ENCODE measurements at regions not wholly inside any gene's neighbourhood (a gene's known extent, or its start where the extent isn't known, plus 50 kb on each side); places are given as distances from the start of the nearest gene placed in this dataset.

DNA sequence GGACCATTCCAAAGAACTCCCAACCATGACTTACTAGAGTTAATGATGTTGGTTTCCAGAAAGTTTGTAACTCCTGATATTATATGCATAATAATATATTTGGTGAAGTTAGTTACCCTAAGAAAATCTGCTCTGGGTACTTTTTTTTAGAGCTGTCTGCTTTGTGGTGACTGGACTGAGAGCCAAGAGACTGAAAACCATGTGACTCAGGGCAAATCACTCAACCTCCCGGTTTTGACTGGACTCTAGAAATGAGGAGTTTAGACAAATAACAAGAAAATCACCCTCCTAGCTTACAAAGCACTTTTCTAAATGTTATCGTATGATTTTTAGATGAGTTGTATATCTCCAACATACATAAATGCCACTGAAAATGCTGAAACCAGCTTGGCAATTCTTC is 138.3 kb upstream of the RND3 start:
- DNase-seq (ENCODE audit: low spot score) (no peak), FAIRE-seq (no peak)

DNA sequence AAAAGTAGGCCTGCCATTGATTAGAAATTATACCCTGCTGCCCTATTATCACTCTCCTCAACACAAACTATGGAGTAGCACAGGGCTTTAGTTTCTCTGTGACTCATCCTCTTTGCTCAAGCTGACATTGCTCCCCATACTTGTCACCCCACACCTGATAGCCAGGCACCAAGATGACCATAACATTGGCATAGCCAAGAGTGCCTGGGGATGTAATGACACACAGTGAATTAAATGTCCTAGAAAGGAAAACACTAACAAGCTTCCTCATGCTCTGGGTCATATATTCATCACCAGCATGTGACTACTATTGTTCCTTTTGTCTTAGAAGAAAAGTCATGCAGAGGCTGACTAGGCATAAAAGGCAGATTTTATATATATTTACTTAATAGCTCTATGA is 137.8 kb upstream of the RND3 start:
- no peak for FAIRE-seq
- peak; percentile 63 for DNase-seq (ENCODE audit: low spot score)

DNA sequence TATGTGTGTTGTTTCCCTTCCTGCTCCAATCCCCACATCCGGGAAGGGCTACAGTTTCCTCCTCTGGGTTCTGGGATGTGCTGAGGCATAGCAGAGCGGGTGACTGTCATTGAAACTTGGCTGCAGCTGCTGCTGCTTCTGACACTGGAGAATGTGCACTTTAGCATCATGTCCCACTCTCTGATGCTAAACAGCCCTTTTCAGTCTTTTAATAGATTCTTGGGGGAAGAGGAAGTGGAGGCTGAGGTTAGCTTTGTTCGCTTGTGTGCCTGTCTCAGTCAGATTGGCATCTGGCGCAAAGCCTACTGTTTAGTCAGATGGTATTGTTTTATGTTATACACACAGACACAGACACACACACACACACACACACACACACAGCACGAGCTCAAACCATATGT is 136.5 kb upstream of the RND3 start:
- DNase-seq (ENCODE audit: low spot score) (no peak), FAIRE-seq (no peak)

DNA sequence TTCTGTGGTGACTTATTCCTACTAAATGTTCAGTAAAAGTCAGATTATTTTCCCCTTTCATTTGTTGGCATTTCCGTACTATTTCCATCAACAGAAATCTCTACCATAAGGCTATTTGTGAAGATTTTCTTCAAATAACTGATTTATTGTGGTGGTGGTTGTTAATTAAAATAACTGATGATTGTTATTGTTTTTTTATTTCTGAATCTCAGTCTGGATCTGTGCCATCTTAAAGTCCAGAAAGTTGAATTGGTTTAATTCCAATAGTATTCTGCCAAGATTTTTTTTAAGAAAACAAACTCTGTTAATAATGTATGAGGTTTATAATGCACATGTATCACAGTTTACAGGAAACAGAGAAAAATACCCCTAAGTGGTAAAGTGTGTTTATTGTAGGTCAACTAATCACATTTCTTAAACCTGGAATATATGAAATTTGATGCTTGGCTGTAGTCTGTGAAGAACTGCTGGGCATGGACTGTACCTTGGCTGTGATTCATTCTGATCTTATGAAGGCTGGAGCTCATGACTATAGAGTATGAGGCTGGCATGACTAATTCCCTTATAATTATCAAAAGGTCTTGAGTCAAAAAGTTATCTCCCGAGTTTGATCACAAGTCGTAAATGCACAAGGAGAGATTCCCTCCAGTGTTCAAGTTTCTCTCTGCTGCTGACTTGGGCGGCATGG is 134.2 kb upstream of the RND3 start:
- DNase-seq (ENCODE audit: low spot score) (peak; percentile 85), FAIRE-seq (peak; percentile 87)

DNA sequence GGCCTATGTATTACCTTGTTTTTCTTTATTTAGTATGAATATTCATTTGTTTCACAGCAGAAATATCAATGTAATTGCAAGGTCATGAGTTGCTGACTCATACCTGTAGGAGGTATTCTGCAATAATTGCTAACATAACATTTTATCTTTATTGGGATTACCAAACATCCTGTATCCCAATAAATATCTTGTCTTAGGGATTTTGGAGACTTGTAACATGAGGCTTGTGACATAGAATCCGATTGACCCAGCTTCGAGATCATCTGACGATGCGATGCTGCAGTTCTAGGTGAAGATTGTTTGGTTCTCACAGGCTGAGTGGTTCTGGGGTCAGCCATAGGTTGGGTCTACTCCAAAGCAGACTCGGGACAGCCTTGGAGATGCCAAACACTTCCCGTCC is 133.4 kb upstream of the RND3 start:
- DNase-seq (ENCODE audit: low spot score) (no peak), FAIRE-seq (no peak)

DNA sequence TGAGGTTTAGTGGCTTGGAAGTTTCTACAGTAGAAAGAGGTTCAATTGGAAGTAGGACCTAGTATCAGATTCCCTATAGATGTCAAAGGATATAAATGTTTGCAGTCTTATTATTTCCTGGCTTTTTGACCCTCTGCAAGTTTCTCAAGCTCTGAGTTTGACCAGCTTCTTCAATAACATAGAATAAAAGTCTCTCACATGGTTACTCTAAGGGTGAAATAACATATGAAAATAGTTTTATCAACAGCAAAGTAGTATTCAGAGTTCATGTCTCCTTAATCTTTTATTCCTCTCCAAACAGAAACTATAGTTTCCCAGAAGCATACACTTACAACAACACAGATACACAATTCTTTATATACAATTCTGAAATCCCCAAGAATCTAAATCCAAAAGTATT is 132.9 kb upstream of the RND3 start:
- FAIRE-seq (no peak), DNase-seq (ENCODE audit: low spot score) (no peak)

DNA sequence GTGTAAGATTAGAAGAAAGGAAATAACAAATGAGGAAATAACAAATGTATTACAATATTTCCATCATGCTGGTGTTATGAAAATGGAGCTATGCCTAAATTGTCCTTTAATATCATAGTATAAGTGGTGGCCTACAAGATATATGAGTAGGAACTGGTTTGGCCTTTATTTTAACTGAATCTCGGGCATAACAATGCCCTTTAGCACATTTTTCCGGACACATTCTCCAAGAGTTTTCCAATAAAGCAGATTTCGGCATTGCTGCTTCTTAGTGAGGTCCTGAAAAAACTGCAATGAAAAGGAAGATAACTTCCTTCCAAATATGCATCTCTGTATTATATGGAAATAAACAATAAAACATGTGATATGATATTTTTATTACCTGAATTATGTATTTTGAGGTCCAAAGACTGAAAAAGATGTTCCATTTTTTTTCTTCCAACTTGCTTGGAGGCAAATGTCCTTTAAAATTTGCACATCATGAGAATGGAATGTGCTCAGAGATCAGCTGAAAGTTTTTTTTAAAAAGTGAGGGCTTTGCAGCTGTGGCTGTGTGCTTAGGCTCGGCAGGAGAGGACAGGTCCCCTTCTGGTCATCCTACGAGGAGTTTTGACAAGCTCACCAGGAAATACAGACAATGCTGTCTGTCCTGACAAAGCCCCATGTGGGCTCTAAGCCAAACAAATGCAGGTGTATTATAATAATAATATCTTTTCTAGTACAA is 132.3 kb upstream of the RND3 start:
- FAIRE-seq (peak; percentile 26), DNase-seq (ENCODE audit: low spot score) (peak; percentile 39)

DNA sequence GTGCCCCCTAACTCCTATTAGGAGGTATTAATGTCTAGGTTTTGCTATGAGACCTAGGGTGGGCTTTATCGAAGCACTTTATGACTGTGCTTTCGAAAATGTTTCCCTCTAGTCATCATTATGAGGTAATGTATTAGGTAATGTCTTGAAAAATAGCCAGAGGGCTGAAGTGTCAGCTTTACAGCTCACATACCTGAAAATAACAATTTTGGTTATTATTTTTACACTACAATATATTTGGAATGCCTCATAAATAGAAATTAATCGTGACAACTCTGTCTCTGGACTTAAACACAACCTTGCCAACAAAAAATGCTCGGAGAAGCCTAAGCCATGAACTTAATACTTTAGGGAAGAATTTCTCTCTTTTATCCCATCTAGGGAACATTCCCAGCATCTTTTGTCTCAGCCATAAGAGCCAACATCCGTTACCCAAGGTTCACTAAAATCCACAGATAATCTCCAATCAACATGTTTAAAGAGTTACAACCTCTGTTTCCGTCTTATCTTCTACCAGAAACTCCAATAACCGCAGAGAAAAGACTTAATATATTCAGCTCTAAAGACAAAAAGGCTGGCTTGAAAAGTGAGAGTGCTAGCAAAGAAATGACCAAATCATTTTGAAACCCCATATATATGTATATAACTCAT is 130.9 kb upstream of the RND3 start:
- DNase-seq (ENCODE audit: low spot score) = no peak
- no peak for FAIRE-seq

DNA sequence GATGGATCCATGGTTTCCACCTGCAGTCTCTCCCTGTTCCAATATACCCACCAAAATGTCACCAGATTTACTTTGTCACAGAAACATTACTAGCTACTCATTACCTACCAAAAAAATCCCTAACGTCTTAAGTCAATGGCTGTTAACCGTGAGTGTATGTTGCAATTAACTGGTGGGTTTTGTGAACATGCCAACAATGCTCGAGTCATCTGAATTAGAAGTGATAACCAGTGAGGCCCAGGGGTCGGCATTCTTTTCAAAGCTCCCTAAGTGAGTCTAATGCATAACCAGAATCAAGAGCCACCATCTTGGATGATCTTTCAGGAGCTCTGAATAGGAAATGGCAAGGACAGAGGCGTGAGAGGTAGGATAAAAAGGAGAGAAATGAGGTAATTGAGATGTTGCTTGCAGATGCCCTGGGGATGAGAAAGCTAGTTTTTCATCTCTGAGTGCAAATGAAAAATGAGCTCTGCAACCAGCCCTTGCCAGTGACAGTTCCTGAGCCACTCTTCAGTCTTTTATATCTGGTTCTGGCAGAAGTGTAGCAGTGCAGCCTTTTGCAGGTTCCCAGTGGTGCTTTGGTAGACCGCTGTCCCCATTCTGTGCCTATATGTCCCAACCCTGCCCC is 130.0 kb upstream of the RND3 start:
- FAIRE-seq (no peak), DNase-seq (ENCODE audit: low spot score) (no peak)

DNA sequence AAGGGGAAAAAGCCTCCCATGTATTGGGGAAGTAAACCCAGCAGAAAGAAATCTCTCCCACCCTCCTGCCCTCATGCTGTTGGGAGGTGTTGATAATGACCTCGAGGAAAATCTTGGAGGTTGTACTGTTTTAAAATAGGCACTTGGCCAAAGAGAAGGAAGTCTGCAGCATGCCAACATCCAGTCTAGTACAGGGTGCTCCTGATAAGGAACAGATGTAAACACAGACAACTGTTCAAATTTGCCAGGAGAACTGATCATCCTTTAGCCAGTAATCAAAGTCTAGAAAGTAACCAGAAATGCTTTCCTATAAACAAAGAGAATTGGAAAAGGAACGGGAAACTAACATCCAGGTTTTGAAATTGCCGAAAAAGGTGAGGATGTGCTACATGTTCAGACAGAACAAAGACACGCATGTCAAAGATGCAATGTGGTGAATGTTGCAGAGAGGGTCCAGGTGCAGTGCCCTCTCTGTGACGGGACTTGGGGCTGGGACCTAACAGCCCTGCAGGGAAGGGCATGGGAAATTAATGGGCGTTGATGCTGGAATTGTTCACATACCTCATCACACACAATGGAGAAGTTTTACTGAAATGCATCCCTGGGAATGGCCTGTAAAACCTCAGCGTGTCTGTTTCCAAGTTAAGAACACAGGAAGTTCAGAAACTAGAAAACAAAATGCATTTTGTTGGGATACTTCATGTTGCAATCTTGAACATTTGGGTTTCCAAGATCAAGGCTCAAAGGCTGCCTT is 125.7 kb upstream of the RND3 start:
- DNase-seq (ENCODE audit: low spot score) (no peak), FAIRE-seq (no peak)

DNA sequence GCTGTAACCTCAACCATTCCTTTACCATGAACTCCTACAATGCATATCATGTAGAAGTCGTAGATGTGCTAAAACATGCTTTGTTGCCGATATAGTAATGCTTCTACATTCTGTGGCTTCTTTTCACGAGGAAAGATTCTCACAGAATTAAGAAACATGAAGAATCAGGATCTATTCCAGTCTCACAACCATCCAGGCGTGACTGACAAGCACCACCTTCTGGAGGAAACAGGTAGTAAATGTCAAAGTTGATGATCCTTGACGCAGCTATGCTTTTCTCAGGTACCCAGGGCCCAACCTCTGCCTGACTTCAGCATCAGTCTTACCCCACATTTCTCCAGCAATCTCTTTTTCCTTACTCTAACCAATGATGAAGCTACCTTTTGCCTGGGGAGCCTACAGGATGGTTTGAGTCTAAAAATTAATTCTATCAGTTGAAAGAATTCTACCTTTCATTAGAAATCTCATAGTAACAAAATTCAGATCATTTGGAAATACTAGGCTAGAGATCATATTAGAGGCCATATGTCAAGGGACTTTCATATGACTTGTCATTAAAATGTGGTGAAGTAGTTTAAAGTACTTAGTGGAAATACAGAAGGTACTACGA is 123.3 kb upstream of the RND3 start:
- peak; percentile 33 for DNase-seq (ENCODE audit: low spot score)
- no peak for FAIRE-seq

DNA sequence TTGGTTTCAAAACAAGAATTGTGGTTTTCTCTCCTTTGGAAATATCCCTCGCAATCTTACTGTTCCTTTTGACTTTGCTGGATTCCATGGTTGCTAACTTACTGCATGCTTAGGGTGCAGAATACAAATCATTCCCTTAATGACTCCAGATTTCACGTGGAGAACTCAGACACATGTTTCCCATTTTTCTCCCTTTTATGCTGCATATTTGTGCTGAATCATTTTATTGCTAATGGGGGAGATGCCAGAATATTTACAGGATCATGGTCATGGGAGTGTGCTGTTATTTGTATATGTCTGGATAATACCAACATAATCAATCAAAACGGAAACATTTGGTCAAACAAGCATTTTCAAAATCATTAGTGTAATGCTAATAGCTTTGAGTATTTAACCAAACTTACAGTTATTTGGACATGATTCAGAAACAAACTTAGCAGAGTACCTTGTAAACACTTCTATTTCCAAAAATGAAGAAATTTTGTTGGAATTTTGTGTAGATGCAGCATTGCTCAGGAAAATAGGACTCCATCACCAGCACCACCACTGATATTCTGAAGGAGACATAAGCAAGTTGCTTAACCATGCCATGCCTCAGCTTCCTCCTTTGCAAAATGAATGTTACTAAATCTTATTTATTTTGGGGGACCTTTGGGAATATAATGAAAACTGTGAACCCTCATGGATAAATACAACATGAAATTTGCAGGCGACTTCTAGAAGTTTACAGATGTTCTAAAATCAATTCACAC is 122.5 kb upstream of the RND3 start:
- DNase-seq (ENCODE audit: low spot score) (no peak), FAIRE-seq (no peak)

DNA sequence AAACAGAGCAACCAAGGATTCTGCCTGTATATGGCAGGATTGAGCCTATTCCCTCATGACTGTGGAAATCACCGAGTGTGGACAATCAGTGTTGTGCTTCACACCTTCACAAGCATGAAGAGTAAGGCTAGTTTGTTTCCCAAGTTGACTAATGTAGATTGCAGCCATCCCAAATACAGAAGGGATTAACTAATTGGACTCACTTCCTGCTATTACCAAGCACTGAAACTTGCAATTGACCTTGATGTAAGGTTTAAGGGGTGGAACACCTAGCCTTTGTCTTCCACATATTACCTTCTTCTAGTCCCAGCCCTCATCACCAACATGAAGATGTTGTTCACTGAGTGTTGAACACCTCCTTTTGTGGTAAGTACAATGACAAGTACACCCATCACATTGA is 120.9 kb upstream of the RND3 start:
- FAIRE-seq (no peak), DNase-seq (ENCODE audit: low spot score) (no peak)

DNA sequence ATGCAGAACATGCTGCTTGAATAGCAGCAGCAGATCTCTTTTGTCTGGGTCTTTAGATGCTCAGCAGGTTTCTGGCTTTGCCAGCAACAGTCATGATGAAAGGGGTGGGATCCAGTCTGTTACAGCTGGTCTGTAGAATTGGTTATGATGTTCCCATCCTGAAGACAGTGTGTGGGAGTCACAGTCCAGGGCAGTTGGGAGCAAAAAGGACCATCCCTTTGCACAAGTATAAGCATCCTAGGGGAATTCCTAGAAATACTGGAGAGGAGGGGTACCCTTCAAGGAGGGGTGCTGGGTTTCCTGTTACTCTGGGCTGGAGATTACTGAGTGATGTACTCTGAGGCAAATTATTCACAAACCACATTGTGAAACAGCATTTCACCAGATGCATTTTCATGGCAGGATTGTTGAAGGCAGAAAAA is 119.9 kb upstream of the RND3 start:
- DNase-seq (ENCODE audit: low spot score) = no peak
- no peak for FAIRE-seq

DNA sequence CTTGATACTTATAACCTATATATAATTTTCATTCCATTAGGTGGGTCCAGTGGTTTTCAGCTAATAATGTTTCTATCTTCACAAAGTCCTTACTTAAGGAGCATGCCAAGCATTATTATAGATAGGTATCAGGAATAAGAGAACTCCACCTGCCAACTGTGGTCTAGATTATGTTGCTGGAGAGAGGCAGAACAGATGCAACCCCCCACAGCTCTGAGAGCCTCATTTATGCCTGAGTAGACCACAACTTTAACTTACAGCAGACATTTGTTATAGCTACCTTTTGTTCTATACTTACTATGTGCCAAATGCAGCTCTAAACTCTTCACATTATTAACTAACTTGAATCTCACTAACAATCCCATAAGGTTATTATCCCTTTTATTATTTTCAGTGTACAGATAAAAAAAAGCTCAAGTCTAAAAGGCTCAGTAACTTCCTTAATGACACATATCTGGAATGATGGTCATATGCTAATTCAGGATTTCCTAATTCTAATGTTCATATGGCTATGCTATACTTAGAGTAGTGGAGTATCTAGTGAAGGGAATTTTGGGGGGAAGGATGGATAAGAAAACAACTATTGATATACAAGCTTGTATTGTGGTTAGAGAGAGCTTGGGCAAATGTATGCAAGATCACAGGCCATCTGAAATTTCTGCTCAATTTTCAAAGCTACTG is 119.1 kb upstream of the RND3 start:
- DNase-seq (ENCODE audit: low spot score) (no peak), FAIRE-seq (no peak)

DNA sequence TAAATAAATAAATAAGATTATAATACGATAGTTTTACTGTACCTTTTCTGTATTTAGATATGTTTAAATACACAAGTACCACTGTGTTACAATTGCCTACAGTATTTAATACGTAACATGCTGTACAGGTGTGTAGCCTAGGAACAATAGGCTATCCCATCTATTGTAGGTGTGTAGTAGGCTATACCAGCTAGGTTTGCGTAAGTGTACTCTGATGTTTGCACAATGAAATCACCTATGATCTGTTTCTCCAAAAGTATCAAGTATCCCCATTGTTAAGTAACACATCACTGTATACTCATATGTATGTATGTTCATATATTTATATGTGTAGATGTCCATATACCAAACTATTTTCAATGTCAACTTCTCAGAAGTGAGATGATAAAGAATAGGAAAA is 118.2 kb upstream of the RND3 start:
- DNase-seq (ENCODE audit: low spot score) = no peak
- FAIRE-seq = no peak

DNA sequence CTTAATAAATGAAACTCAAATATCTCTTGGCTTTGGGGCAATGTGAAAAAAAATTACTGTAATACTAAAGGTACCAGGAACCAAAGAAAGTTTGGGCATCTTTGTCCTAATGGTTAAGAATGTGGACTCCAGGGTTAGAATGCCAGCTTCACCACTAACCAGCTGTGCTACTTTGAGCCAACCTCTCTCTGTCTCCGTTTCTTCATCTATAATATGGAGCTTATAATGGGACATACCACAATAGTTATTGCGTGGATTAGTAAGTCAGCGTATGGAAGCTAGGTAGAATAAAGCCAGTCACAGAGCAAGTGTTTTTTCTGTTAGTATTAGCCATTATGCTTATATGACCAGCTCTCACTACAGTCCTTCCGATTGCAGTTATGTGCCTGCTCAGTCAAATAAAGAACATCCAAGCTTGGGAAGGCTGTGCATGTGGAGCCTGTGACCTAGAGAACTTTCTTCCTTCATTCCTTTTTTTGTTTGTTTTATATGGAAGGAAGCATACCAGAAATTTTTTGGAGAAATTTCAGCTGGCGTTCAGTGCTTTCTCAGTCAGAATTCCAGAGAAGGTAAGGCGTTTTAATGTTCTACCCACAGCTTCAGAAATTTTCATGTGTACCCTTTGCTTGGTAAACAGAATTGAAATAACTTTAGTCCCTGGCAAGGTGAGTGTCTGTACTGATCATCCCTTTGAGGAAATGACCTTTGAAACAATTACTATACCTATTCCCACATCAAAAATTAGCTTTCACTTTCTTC is 114.0 kb upstream of the RND3 start:
- FAIRE-seq = no peak
- no peak for DNase-seq (ENCODE audit: low spot score)

DNA sequence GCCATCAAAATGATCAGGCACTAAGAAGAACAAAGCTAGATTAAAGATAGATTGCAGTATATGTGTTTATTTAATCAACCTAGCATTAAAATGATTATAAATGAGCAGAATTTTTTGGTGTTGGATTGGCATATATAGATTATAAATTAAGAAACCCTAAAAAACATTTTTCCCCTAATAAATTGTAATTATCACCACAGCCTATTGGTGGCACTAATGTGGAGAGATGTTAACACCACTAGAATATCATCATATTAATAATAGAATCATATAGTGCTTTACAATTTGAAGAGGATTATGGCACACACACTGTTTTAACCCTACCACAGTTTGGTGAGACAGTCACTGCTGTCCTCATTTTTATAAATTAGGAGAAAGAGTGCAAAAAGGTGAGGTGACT is 112.4 kb upstream of the RND3 start:
- no peak for FAIRE-seq
- DNase-seq (ENCODE audit: low spot score) = no peak

DNA sequence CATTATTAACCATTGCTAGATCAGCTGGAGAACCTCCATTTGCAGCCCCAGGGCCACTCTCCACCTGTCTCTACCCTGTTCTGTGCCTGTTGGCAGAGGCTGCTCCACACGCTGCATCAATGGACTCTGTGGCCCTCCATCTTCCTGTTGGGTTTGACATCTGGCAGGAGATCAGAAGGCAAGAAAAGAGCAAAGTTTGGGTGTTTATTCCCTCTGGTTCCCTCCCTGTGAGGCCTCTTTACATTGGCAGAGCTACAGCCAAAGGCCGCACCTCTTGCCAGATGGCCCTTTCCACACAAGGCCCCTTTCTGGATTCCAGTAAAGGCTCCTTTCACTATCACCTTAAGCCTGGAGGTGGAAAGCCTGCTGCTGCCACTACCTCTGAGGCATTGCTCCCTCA is 110.9 kb upstream of the RND3 start:
- no peak for FAIRE-seq
- no peak for DNase-seq (ENCODE audit: low spot score)

All from RCC 7860 (cell line).